HG03575 (cell line): ENCODE measurements at regions not wholly inside any gene's neighbourhood (a gene's known extent, or its start where the extent isn't known, plus 50 kb on each side); places are given as distances from the start of the nearest gene placed in this dataset.

ENCODE experiments used
- ATAC-seq: cut with Tn5 transposase; IDR thresholded peaks from one replicate; pipeline ENCODE4 v1.9.1; 2021; ENCODE audit not compliant: unreplicated experiment, insufficient number of reproducible peaks, low FRiP score; ENCODE audit errors: extremely low read depth

DNA sequence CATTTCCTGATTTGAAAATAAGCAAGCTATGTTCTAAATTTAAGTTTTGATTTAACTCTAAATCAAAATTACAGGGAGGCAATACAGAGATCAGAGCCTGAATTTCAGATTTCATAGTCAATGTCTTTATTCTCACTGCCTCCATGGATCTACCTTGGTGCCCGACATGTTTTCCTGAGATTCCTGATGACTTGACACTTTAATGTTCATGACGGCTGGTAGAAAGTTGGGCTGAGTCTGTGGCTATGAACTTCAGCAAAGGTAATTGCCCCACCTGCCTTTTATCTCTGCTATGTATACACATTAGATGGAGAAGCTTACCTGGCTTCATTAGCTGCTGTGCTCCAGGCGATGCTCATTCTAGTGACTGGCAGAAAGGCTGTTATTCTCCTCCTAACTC, 1390.5 kb upstream of the CELF4 start:
- ATAC-seq = no peak

DNA sequence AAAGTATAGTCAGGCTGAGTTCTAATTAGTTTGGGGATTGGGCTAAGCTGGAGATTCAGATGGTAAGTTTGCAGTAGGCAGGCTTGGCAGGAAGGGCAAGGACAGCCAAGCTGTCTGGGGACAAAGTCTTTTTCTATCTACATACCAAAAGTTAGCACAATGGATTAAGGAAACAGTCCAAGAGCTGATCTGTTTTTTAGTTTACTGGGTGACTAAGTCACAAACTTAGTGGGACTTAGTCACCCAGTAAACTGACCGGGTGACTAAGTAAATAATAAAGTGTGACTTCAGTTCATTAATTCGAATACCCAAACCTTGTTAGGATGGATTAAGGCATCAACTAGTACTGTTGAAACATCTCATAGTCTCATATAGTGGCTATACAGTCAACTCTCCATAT, 1386.0 kb upstream of the CELF4 start:
- ATAC-seq = no peak

DNA sequence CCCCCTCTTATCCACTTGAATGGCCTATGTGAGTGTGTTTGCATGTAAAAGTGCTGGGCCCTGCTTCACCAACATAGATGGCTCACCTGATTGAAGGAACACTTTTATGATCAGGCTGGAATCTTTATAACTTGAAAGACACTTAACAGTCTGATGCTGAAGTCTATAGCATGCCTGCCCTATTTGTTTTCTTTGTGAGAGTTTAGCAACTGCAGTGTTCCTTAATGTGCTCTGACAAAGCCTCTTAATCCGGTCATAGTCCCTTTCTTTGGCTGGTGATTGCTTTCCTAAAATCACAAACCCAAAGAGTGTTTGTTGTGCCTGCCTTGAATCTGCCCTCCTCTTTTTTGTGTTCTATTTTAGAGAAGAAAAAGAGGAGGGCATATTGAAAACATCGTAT, 1382.8 kb upstream of the CELF4 start:
- no peak for ATAC-seq

DNA sequence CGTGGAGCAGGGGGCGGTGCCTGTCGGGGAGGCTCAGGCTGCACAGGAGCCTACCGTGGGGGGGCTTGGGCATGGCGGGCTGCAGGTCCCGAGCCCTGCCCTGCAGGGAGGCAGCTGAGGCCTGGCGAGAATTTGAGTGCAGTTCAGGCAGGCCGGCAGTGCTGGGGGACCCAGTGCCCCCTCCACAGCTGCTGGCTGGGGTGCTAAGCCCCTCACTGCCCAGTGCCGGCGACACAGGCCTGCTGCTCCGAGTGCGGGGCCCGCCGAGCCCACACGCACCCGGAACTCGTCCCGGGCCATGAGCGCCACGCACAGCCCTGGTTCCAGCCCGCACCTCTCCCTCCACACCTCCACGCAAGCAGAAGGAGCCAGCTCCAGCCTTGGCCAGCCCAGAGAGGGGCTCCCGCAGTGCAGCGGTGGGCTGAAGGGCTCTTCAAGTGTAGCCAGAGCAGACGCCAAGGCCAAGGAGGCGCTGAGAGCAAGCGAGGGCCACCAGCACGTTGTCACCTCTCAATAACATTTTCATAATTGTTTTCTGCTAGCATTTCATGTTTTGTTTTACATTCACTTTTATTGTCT, 1378.9 kb upstream of the CELF4 start:
- ATAC-seq = no peak

DNA sequence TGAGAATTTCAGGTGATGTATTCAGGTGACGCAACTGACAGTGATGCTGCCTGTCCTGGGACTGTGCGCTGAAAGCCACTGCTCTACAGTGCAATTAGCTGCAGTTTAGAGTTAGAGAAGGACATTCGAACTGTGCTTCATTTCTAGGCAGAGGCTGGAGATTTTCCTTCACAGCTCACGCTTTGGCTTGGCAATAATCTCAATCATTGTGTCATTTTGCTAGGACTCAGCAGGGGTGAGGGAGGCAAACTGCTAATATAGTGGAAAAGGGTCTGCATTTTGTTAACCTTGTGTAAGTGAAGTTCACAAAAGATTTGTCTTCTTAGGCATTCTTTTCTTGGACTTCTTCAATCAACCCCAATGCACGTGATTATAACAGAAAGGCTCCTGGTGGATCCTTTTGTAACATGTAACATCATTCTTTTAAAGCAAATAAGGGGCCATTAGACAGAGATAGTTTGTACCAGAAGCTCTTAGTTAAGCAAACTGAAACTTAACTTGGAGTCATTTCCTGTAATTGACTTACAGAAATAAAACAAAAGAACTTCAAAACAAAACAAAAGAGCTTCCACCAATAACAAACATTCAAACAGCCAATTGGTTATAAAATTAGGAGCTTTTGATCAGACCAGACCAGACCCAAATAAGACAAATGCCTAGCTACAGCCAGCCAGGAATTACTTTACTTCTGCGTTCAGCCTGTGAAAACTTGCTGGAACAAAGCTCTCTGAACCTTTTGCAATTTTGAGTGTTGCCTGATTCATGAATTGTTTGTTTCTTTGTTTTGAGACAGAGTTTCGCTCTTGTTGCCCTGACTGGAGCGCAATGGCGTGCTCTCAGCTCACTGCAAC, 1376.3 kb upstream of the CELF4 start:
- ATAC-seq = no peak

DNA sequence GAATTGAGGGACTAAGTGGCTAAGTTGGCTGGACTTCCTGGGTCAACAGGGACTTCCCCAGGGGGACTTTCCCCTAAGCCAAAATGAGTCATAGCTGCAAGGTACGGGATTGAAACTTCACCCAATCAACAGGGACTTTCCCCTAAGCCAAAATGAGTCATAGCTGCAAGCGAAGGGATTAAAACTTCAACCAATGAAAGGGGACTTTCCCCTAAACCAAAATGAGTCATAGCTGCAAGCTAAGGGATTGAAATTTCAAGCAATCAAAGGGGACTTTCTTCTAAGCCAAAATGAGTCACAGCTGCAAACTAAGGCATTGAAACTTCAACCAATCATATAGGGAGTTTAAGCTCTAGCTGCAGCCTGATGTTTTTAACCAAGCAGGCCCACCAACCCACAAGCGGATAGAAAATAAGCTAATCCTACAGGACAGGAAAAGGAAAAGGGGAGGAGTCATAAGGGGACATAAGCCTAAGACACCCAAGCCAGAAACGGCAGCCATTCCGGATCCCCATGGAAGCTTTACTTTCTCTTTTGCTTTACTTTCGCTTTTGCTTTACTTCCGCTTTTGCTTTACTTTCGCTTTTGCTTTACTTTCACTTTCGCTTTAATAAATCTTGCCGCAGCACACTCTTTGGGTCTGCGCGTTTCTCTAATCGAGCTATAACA, 1375.4 kb upstream of the CELF4 start:
- peak; percentile 73 for ATAC-seq

DNA sequence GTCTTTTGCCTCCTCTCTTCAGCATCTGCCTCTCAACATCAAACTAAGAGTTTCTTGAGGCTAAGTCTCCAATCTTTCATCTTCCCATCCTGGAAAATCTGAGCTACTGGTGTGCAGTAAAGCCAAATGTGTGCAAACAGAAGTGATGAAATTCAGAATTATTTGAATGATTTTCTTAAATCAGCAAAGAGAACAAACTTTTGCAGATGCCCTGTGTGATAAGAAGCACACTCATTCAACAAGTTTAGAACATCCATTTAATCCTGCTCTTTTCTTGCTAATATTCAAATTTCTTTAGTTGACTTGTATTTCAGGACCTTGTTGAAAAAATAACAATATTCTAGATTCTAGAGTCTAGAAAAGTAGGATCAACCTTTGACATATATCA, 1374.9 kb upstream of the CELF4 start:
- ATAC-seq = peak; percentile 9

DNA sequence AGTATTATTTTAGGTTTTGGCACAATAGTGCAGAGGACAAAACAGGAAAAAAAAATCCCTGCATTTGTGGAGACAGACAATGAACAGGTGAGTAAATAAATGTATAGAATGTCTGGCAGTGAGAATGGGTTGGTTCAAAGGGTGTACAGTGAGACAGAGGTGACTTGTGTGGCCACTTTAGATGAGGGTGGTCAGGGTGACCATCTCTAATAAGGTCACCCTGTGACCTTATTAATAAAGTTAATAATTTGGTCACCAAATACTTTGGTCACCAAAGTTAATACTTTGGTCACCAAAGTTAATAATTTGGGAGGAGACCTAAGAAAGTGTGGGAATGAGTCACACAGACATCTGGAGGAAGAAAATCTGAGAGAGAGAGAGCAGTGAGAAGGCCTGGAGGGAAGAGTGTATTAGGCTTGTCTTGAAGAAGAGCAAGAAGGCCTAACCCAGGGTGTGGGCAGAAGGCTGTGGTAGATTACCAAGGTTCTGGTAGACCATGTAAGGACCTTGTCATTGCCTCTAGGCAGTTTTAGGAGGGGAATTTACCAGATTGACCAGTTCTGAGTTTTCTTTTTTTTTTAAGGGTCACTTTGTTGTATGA, 1368.4 kb upstream of the CELF4 start:
- peak; percentile 36 for ATAC-seq

DNA sequence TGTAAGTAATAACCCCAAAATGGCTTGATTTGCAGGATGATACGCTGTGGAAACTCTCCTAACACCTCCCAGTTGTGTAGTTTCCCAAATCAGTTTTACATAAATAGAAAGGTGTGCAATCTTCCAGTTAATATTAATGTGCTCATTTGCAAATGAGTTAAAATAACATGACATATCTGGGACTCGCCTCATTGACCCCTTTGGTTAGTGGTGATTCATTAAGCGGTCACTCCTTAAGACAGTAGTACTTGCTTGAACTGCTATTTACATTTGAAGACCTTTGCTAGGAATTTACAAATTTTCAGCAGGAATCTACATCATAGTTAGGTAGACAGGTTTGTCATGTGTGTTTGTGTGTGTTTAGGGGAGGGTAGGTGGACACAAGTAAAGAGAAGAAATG, 1367.7 kb upstream of the CELF4 start:
- no peak for ATAC-seq

DNA sequence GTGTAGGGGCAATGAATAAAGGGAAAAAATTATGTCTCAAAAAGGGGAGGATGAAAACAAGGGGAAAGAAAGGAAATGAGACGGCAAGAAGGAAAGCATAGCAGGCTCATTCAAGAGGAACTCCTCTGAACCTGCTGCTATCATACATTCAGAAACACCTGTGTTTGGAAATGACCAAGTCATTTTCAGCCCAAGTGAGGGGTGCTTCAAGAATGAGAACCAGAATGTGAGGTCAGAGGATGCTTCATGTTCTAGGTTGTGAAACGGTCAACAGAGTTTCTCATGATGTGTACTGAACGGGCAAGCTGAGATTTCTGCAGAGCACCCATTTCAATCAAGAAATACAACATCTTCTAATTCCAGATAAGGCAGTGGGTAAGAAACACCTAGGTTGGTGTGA, 1367.2 kb upstream of the CELF4 start:
- ATAC-seq = peak; percentile 37

DNA sequence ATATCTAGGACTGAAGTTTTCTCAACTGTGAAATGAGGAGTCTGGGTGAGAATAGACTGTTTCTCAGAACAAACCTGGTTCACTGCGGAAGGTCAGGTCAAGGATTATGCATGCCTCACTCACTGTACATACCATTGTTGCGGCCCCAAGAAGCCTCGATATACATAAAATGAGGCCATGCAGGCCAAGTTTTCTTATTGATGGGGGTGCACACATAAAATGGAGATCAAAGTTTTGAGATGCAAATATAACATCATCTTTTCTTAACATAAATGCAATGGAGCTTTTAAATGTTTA, 1366.1 kb upstream of the CELF4 start:
- ATAC-seq = no peak

DNA sequence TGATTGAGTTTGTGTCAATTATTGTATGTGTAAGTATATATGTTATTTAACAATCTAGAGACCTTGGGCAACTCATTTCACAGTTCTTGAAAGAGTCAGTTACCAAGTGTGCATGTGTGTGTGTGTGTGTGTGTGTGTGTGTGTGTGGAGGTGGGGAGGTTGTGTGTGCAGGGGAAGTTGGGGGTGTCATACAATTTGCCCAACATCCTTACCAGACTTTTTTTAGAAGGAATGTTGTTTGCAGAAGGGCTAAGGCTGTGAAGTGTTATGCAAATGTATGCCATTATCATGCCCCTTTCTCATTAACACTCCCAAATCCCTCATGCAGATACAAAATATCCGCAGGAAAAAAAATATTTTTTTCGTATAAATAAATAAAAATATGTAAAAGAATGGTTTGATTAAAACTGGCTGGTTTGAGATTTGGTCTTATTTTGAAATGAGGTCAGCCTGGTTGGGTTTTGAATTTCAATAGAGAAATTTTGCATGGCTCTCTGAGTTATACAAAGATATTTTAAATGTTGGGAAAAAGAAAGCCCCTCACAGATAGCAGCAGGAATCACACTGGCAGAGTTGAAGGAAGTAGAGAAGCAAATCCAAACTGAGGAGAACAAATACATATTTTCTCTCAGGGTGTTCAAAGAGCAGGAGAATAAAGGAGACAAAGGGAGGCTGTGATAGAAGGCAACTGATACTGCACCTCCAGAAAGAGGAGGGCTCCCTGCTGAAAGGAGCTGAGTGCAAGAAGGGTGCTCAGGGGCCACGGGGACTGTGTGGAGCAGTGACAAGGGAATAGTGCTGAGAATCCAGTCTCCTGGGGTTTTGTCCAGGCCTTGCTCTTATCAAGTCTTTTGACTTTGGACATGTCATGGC, 1365.5 kb upstream of the CELF4 start:
- no peak for ATAC-seq

DNA sequence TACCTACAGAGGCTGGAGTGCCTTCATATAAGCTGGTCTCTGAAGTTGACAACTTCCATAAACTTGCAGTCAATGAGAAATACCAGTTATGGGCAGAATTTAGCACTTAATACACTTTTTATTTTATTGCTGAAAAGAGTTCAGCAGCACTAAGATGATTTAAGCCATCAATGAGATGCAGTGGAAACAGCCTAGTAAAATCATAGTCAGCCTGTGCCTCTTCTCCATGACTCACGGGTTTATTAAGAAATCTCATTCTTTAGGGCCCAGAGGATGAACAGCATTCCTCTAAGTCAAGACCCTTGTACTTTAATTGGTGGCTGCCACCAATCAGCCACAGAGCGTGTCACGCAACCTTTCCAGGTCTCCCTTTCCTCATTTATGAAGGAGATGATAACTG, 1357.9 kb upstream of the CELF4 start:
- no peak for ATAC-seq

DNA sequence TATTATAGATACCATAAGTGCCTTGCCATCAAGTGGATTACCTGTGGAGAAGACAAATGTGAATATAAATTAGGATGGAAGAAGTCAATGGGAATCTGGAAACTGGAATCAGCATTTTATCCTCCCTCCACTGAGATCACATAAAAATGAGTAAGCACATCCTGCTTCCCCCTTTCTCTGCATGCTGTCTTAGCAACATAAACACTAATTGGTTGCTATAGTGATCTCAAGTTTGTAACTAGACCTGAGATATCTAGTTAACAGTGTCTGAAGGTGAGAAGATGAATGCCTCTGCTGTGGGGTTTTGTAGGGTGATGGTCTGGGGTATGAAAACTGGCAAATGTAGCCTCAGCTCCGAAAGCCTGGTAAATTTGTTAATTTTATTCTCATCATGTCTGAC, 1357.5 kb upstream of the CELF4 start:
- ATAC-seq = no peak

DNA sequence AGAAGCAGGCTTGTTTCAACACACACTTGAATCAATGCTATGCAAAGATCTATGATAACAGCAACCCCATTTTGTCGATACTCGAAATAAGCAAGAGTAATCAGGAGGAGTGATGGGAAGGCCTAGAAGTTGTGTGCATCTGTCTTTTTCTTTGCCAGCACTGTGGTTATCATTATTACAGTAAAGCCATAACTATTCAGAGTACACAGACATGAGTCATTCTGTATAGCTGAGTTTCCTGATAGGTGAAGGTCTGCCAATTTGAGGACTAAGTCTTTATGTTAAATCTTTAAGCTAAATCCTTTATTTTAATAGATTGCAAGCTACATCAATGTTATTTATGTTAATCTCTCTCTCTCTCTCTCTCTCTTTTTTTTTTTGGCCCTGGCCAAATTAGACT, 1344.4 kb upstream of the CELF4 start:
- ATAC-seq = no peak

DNA sequence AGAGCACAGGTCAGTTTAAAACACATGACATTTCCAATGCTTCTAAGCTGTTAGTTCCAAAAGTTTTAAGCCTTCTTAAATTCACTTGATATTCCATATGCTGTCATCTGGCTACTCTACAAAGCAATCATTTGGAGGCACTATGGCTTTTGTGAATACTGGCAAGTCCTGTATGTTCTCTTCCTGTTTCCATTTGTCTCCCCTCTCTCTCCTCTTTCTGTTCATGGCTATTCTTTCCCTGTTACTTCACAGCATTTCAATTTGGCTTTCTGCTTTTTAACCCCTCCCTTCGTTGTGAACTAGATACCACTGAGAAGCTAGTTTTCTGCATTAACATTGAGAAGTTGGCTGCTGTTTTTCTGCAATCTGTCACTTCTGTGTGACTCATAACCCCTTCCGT, 1337.2 kb upstream of the CELF4 start:
- no peak for ATAC-seq

DNA sequence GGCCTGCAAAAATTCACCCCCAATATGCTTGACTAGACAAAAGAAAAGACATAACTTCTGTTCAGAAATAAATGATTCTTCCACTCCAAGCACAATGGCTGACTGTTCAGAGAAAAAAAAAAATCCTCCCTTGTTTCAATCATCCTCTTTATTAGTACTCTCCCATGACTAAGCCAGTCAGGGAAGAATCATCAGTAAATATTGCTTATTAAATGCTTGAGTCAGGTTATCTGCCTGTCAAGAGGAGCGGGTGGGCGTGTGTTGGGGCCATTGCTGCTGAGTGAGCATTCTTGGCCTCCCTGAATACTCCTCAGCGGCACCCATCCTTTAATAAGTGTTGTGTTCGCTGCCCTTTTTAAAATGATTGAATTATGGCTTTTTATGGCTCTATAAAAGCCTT, 1334.8 kb upstream of the CELF4 start:
- ATAC-seq = no peak

DNA sequence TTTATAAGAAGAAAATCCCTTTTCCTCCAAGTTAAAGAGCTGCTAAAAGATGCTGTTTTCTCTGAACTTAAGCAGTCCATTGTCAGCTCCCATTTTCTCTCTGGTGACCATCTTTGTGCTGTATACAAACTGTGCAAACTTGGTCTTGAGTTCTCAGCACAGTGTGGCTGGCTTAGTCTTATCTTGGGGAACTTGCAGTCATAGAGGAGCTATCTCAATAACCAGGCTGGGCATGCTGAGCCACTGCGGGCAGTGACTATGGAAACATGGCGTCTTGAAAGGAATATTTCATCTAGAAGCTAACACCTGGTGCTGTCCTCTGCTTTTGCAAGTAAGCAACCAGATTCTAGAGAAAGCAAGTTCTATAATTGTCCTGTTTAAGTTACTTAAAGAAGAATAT, 1334.4 kb upstream of the CELF4 start:
- ATAC-seq = no peak

DNA sequence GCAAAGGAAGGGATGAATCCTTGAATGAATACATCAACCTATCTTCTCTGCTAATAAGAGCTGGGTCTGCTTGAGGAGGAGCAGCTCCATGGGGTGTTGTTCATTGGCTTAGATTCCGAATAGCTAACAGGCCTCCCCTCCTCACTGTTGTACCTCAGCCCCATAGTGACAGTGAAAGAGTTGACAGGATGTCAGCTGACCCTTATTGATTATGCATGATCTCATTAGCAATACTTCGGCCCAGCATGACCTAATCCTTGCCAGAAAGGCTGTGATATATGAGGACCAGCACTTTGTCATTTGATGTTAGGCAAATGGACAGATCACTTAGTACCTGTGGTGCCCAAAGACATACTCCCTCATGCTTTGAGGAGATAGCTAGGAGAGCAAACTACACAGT, 1333.7 kb upstream of the CELF4 start:
- no peak for ATAC-seq
